ENCODE measurements at regions not wholly inside any gene's neighbourhood (a gene's known extent, or its start where the extent isn't known, plus 50 kb on each side); places are given as distances from the start of the nearest gene placed in this dataset.

- WGBS (ENCODE audit: low lambda C conversion rate) = 8% methylated on average over 4 of the region's 4 CpGs
- no peak overlapping the region for H3K27ac ChIP-seq (ENCODE audit: extremely low read length, insufficient read depth, low read length)
- H3K27me3 ChIP-seq (ENCODE audit: control insufficient read depth in 1 of 2, insufficient read depth in 2 of 2, low read length in 2 of 2) = no peaks in the 10 kb centered on the region
- intact Hi-C loops (cut with micrococcal nuclease; ENCODE audit: unreplicated experiment) = no loop called here
- POLR2A ChIA-PET = no interaction called here
- H3K4me2 ChIP-seq (ENCODE audit: low read depth, low read length) = no peak overlapping the region
- in situ Hi-C loops (cut with HindIII; ENCODE audit: extremely low pct_ligation_motif_present, low pct_unique_long_range_greater_than_20kb) = no loop called here
- no peaks in the 10 kb centered on the region for H3K4me1 ChIP-seq (ENCODE audit: insufficient read depth, low read length)
- H3K9ac ChIP-seq (ENCODE audit: insufficient read depth, low read depth, low read length) = no peak overlapping the region
- DNase-seq (ENCODE audit: low spot score) (no peak), FAIRE-seq (no peak), ATAC-seq (no peak)
- H3K4me3 ChIP-seq (replicated peaks in 1 of 3; ENCODE audit: insufficient read depth in 1 of 3, low read depth in 2 of 3, low read length in 3 of 3) = no peak overlapping the region
- H3K79me2 ChIP-seq (ENCODE audit: insufficient read depth, low read length) = no peaks in the 10 kb centered on the region
- H2AFZ ChIP-seq (ENCODE audit: low read length) = no peak overlapping the region
- TF ChIP-seq ZNF597 (CRISPR knock-in tag; IDR thresholded peaks at IDR 0.05) (no peak), MNT (IDR thresholded peaks at IDR 0.05) (0 out of 2 replicates have a peak, but pooled peaks have one; percentile 11)
- no peaks in the 10 kb centered on the region for H3K36me3 ChIP-seq (replicated peaks in 1 of 2; ENCODE audit: control insufficient read depth in 1 of 2, insufficient read depth in 2 of 2, low read length in 2 of 2)
- CTCF ChIA-PET (ENCODE audit: low intra/inter-chr PET ratio, low total read pairs) = no interaction called here
- no TSS peak for BruUV-seq (replicated peaks)
- H4K20me1 ChIP-seq (ENCODE audit: insufficient read depth, low read length) = no peaks in the 10 kb centered on the region
- H3K9me3 ChIP-seq (ENCODE audit: low read length) = no peaks in the 10 kb centered on the region
Observed at GRCh38 chr9:75408391-75408790, 320.1 kb downstream of the OSTF1 start.

DNA sequence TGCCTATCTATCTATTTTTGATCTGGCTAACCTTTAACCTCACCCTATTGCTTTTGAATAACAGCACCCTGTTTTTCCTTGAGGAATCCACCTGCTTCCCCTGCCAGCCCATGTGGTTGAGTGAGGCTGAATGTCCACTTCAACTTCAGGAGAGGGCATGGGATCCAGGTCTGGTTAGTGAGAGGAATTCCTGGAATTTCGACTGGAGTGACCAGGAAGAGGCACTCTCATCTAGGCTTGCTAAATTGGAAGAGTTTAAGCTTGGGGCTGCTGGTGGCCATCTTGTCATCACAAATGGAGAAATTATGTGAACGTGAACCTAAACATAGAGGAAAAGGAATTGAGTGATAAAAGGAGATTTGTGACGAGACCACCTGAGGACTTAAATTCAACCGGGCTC is 322.1 kb downstream of the OSTF1 start:
- CTCF ChIA-PET (ENCODE audit: low intra/inter-chr PET ratio, low total read pairs) = no interaction called here
- no TSS peak for BruUV-seq (replicated peaks)
- ATAC-seq (no peak), FAIRE-seq (no peak), DNase-seq (ENCODE audit: low spot score) (no peak)
- intact Hi-C loops (cut with micrococcal nuclease; ENCODE audit: unreplicated experiment) (no loop called here), in situ Hi-C loops (cut with HindIII; ENCODE audit: extremely low pct_ligation_motif_present, low pct_unique_long_range_greater_than_20kb) (no loop called here)
- TF ChIP-seq AHR (CRISPR knock-in tag; IDR thresholded peaks at IDR 0.05) (no peak), MNT (IDR thresholded peaks at IDR 0.05) (peak; percentile 62), ZBTB37 (CRISPR knock-in tag; IDR thresholded peaks at IDR 0.05) (no peak)
- 28% methylated on average over 4 of the region's 4 CpGs for WGBS (ENCODE audit: low lambda C conversion rate)
- no peaks in the 10 kb centered on the region for H3K4me1 ChIP-seq (ENCODE audit: insufficient read depth, low read length)
- no peak overlapping the region for H3K4me2 ChIP-seq (ENCODE audit: low read depth, low read length)
- no peaks in the 10 kb centered on the region for H3K9me3 ChIP-seq (ENCODE audit: low read length)
- POLR2A ChIA-PET = no interaction called here
- H3K79me2 ChIP-seq (ENCODE audit: insufficient read depth, low read length) = no peaks in the 10 kb centered on the region
- no peaks in the 10 kb centered on the region for H3K27me3 ChIP-seq (ENCODE audit: control insufficient read depth in 1 of 2, insufficient read depth in 2 of 2, low read length in 2 of 2)
- no peak overlapping the region for H2AFZ ChIP-seq (ENCODE audit: low read length)
- no peaks in the 10 kb centered on the region for H4K20me1 ChIP-seq (ENCODE audit: insufficient read depth, low read length)
- no peak overlapping the region for H3K9ac ChIP-seq (ENCODE audit: insufficient read depth, low read depth, low read length)
- no peak overlapping the region for H3K4me3 ChIP-seq (replicated peaks in 1 of 3; ENCODE audit: insufficient read depth in 1 of 3, low read depth in 2 of 3, low read length in 3 of 3)
- H3K27ac ChIP-seq (ENCODE audit: extremely low read length, insufficient read depth, low read length) = no peak overlapping the region
- H3K36me3 ChIP-seq (replicated peaks in 1 of 2; ENCODE audit: control insufficient read depth in 1 of 2, insufficient read depth in 2 of 2, low read length in 2 of 2) = no peaks in the 10 kb centered on the region
